ENCODE measurements at regions not wholly inside any gene's neighbourhood (a gene's known extent, or its start where the extent isn't known, plus 50 kb on each side); places are given as distances from the start of the nearest gene placed in this dataset.

DNA sequence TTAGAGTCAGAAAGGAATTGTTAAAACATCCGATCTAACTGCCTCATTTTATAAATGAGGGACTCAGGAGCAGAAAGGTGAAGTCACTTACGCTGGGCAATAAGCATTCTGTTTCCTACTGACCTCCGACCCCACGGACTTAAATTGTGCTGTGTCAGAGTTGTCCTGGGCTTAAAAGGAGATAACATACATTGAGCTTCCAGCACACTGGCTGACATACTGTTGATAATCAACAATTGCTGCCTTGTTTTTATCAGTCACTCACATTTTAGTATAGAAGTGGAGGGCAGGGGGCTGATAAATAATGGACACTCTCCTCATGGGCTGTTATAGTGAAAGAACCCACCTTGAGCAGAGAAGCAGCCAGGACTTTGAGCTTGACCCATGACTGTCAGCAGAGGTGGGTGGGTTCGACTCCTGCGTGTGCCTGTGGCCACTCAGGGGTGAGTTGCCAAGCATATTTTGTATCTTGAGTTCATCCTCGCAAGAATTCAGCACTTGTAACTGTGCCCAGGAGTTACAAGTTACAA lies 166.5 kb upstream of the JARID2 start:
- TF ChIP-seq, protein P1, sequence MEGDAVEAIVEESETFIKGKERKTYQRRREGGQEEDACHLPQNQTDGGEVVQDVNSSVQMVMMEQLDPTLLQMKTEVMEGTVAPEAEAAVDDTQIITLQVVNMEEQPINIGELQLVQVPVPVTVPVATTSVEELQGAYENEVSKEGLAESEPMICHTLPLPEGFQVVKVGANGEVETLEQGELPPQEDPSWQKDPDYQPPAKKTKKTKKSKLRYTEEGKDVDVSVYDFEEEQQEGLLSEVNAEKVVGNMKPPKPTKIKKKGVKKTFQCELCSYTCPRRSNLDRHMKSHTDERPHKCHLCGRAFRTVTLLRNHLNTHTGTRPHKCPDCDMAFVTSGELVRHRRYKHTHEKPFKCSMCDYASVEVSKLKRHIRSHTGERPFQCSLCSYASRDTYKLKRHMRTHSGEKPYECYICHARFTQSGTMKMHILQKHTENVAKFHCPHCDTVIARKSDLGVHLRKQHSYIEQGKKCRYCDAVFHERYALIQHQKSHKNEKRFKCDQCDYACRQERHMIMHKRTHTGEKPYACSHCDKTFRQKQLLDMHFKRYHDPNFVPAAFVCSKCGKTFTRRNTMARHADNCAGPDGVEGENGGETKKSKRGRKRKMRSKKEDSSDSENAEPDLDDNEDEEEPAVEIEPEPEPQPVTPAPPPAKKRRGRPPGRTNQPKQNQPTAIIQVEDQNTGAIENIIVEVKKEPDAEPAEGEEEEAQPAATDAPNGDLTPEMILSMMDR (IDR thresholded peaks at IDR 0.05; ENCODE audit: low read depth, low read length, poor library complexity, severe bottlenecking), result no peak
- no peak for TF ChIP-seq EZH2phosphoT487 (IDR thresholded peaks at IDR 0.05; ENCODE audit: borderline replicate concordance, low read length)
